GM19193 (cell line): ENCODE measurements at regions not wholly inside any gene's neighbourhood (a gene's known extent, or its start where the extent isn't known, plus 50 kb on each side); places are given as distances from the start of the nearest gene placed in this dataset.

Experiments
- POLR2A ChIP-seq: IDR thresholded peaks from 4 replicates; pipeline ENCODE4 v1.6.1; 2011; ENCODE audit not compliant: insufficient read depth, insufficient read length; ENCODE audit errors: extremely low read depth

GRCh38 chr11:32531528-32531927 is 52.1 kb upstream of the EIF3M start:
- no peak for TF ChIP-seq POLR2A

- peak; percentile 35 for TF ChIP-seq POLR2A
These were observed 53.5 kb upstream of the EIF3M start for GRCh38 chr11:32529994-32530588.

GRCh38 chr11:32527261-32528175 is 56.1 kb upstream of the EIF3M start:
- no peak for TF ChIP-seq POLR2A

GRCh38 chr11:32526760-32527159 is 56.9 kb upstream of the EIF3M start:
- TF ChIP-seq POLR2A, result no peak

GRCh38 chr11:32511926-32512325 is 71.7 kb upstream of the EIF3M start:
- TF ChIP-seq POLR2A, result no peak

- TF ChIP-seq POLR2A, result no peak
These were observed 73.6 kb upstream of the EIF3M start for GRCh38 chr11:32510039-32510438.

GRCh38 chr11:32508780-32509179 is 73.4 kb upstream of the WT1 start:
- no peak for TF ChIP-seq POLR2A

GRCh38 chr11:32500001-32500400 is 64.7 kb upstream of the WT1 start:
- TF ChIP-seq POLR2A, result no peak

GRCh38 chr11:32497951-32498350 is 62.6 kb upstream of the WT1 start:
- no peak for TF ChIP-seq POLR2A

GRCh38 chr11:32494629-32495028 is 59.3 kb upstream of the WT1 start:
- no peak for TF ChIP-seq POLR2A

GRCh38 chr11:32489464-32489863 is 54.1 kb upstream of the WT1 start:
- TF ChIP-seq POLR2A, result no peak

- TF ChIP-seq POLR2A, result no peak
These were observed 51.9 kb upstream of the WT1 start for GRCh38 chr11:32487270-32487669.

- no peak for TF ChIP-seq POLR2A
These were observed 50.4 kb upstream of the WT1 start for GRCh38 chr11:32485733-32486132.
